ENCODE measurements at regions not wholly inside any gene's neighbourhood (a gene's known extent, or its start where the extent isn't known, plus 50 kb on each side); places are given as distances from the start of the nearest gene placed in this dataset.

GRCh38 chr15:36079021-36079420, 500.4 kb upstream of the CDIN1 start:
- CTCF ChIA-PET (ENCODE audit: low intra/inter-chr PET ratio, low total read pairs) = no interaction called here
- Histone ChIP-seq H3K9ac (ENCODE audit: insufficient read depth, low read depth, low read length) (no peak overlapping the region), H3K79me2 (ENCODE audit: insufficient read depth, low read length) (no peaks in the 10 kb centered on the region), H2AFZ (ENCODE audit: low read length) (no peak overlapping the region), H4K20me1 (ENCODE audit: insufficient read depth, low read length) (no peaks in the 10 kb centered on the region), H3K4me1 (ENCODE audit: insufficient read depth, low read length) (no peaks in the 10 kb centered on the region), H3K9me3 (ENCODE audit: low read length) (peaks cover 21% of the 10 kb centered on the region), H3K4me3 (replicated peaks in 1 of 3; ENCODE audit: insufficient read depth in 1 of 3, low read depth in 2 of 3, low read length in 3 of 3) (no peak overlapping the region), H3K4me2 (ENCODE audit: low read depth, low read length) (no peak overlapping the region), H3K27ac (ENCODE audit: extremely low read length, insufficient read depth, low read length) (no peak overlapping the region), H3K27me3 (ENCODE audit: control insufficient read depth in 1 of 2, insufficient read depth in 2 of 2, low read length in 2 of 2) (no peaks in the 10 kb centered on the region), H3K36me3 (replicated peaks in 1 of 2; ENCODE audit: control insufficient read depth in 1 of 2, insufficient read depth in 2 of 2, low read length in 2 of 2) (no peaks in the 10 kb centered on the region)
- POLR2A ChIA-PET = no interaction called here
- 9% methylated on average over 3 of the region's 3 CpGs for WGBS (ENCODE audit: low lambda C conversion rate)
- ATAC-seq (no peak), DNase-seq (ENCODE audit: low spot score) (no peak), FAIRE-seq (no peak)
- no TSS peak for BruUV-seq (replicated peaks)
- intact Hi-C loops (cut with micrococcal nuclease; ENCODE audit: unreplicated experiment) (no loop called here), in situ Hi-C loops (cut with HindIII; ENCODE audit: extremely low pct_ligation_motif_present, low pct_unique_long_range_greater_than_20kb) (no loop called here)
- no peak for TF ChIP-seq ZNF235 (CRISPR knock-in tag; IDR thresholded peaks at IDR 0.05; ENCODE audit: borderline replicate concordance)
- TF ChIP-seq ZNF724P (CRISPR knock-in tag; IDR thresholded peaks at IDR 0.05; ENCODE audit: borderline replicate concordance) = no peak
- TF ChIP-seq PREB (CRISPR knock-in tag; IDR thresholded peaks at IDR 0.05) = no peak
- TF ChIP-seq GMEB1 (CRISPR knock-in tag; IDR thresholded peaks at IDR 0.05; ENCODE audit: borderline replicate concordance) = no peak
- TF ChIP-seq ZNF720 (CRISPR knock-in tag; IDR thresholded peaks at IDR 0.05) = no peak

GRCh38 chr15:36080759-36081158, 498.7 kb upstream of the CDIN1 start:
- Histone ChIP-seq H3K9ac (ENCODE audit: insufficient read depth, low read depth, low read length) (no peak overlapping the region), H3K4me1 (ENCODE audit: insufficient read depth, low read length) (no peaks in the 10 kb centered on the region), H3K27ac (ENCODE audit: extremely low read length, insufficient read depth, low read length) (no peak overlapping the region), H2AFZ (ENCODE audit: low read length) (no peak overlapping the region), H3K9me3 (ENCODE audit: low read length) (peaks cover 21% of the 10 kb centered on the region), H4K20me1 (ENCODE audit: insufficient read depth, low read length) (no peaks in the 10 kb centered on the region), H3K27me3 (ENCODE audit: control insufficient read depth in 1 of 2, insufficient read depth in 2 of 2, low read length in 2 of 2) (no peaks in the 10 kb centered on the region), H3K4me2 (ENCODE audit: low read depth, low read length) (no peak overlapping the region), H3K4me3 (replicated peaks in 1 of 3; ENCODE audit: insufficient read depth in 1 of 3, low read depth in 2 of 3, low read length in 3 of 3) (no peak overlapping the region), H3K79me2 (ENCODE audit: insufficient read depth, low read length) (no peaks in the 10 kb centered on the region), H3K36me3 (replicated peaks in 1 of 2; ENCODE audit: control insufficient read depth in 1 of 2, insufficient read depth in 2 of 2, low read length in 2 of 2) (no peaks in the 10 kb centered on the region)
- DNase-seq (ENCODE audit: low spot score) = no peak
- CTCF ChIA-PET (ENCODE audit: low intra/inter-chr PET ratio, low total read pairs) = no interaction called here
- 0% methylated on average over 1 of the region's 4 CpGs for WGBS (ENCODE audit: low lambda C conversion rate)
- no peak for ATAC-seq
- BruUV-seq (replicated peaks) = no TSS peak
- no peak for FAIRE-seq
- POLR2A ChIA-PET = no interaction called here
- intact Hi-C loops (cut with micrococcal nuclease; ENCODE audit: unreplicated experiment) = no loop called here
- in situ Hi-C loops (cut with HindIII; ENCODE audit: extremely low pct_ligation_motif_present, low pct_unique_long_range_greater_than_20kb) = no loop called here
- TF ChIP-seq PAWR (CRISPR knock-in tag; IDR thresholded peaks at IDR 0.05; ENCODE audit: borderline replicate concordance) (no peak), KAT8 (CRISPR knock-in tag; IDR thresholded peaks at IDR 0.05) (no peak), AKAP8 (CRISPR knock-in tag; IDR thresholded peaks at IDR 0.05) (no peak), ZNF12 (CRISPR knock-in tag; IDR thresholded peaks at IDR 0.05) (no peak), TSC22D2 (CRISPR knock-in tag; IDR thresholded peaks at IDR 0.05; ENCODE audit: borderline replicate concordance) (no peak), KDM5A (IDR thresholded peaks at IDR 0.05; ENCODE audit: borderline replicate concordance, low read length) (no peak), NFRKB (IDR thresholded peaks at IDR 0.05) (no peak), STAT6 (CRISPR knock-in tag; IDR thresholded peaks at IDR 0.05; ENCODE audit: borderline replicate concordance) (no peak), ZNF550 (CRISPR knock-in tag; IDR thresholded peaks at IDR 0.05; ENCODE audit: borderline replicate concordance) (no peak)

All from HepG2 (cell line).